ENCODE measurements at regions not wholly inside any gene's neighbourhood (a gene's known extent, or its start where the extent isn't known, plus 50 kb on each side); places are given as distances from the start of the nearest gene placed in this dataset.

DNA sequence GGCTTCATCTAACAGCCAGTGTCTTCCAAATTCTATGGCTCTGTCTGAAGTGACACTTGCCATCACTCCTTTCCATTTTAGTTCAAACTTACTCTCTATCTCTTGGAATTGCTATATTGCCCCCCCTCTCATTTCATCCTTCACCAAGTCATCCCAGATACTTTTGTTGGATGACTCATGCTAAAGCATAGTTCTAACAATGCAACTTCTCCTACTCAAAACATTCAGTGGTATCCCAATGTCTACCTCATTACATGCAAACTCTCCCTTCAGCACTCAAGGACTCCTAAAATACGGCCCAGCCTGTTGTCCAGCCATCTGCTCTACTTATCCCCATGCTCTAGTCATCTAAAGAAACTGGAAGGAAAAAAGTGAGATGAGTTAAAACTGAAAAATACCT lies 171.6 kb downstream of the RASEF start:
- no peak for TF ChIP-seq ZNF124 (CRISPR knock-in tag; IDR thresholded peaks at IDR 0.05)
- TF ChIP-seq, protein P1, sequence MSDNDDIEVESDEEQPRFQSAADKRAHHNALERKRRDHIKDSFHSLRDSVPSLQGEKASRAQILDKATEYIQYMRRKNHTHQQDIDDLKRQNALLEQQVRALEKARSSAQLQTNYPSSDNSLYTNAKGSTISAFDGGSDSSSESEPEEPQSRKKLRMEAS (CRISPR knock-in tag; IDR thresholded peaks at IDR 0.05), result no peak

Data from K562 (cell line).